ENCODE measurements at regions not wholly inside any gene's neighbourhood (a gene's known extent, or its start where the extent isn't known, plus 50 kb on each side); places are given as distances from the start of the nearest gene placed in this dataset.

DNA sequence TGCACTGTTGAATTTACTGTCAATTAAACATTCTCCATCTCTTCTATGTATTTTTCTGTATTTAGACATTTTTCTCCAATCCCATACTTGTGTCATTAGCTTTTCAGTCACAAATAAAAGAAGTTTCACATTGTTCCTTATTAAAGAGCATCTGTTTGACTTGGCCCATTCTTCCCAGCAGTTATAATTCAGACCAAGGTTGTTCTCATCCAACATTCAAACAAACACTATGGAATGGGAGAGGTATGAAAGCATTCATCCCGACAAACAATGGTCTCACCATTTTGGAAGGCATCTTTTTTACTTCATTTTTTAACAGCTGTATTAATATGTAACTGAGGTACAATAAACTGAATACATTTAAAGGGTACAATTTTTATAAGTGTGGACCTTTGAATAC, 208.8 kb upstream of the MAF start:
- H3K9me3 Mint-ChIP-seq = peaks cover 6% of the 10 kb centered on the region
- TF ChIP-seq, protein P1, sequence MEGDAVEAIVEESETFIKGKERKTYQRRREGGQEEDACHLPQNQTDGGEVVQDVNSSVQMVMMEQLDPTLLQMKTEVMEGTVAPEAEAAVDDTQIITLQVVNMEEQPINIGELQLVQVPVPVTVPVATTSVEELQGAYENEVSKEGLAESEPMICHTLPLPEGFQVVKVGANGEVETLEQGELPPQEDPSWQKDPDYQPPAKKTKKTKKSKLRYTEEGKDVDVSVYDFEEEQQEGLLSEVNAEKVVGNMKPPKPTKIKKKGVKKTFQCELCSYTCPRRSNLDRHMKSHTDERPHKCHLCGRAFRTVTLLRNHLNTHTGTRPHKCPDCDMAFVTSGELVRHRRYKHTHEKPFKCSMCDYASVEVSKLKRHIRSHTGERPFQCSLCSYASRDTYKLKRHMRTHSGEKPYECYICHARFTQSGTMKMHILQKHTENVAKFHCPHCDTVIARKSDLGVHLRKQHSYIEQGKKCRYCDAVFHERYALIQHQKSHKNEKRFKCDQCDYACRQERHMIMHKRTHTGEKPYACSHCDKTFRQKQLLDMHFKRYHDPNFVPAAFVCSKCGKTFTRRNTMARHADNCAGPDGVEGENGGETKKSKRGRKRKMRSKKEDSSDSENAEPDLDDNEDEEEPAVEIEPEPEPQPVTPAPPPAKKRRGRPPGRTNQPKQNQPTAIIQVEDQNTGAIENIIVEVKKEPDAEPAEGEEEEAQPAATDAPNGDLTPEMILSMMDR (IDR thresholded peaks at IDR 0.05; ENCODE audit: unreplicated experiment in 3 of 3) = no peak
- peaks cover 5% of the 10 kb centered on the region for H3K4me1 Mint-ChIP-seq
- no peaks in the 10 kb centered on the region for H3K27me3 Mint-ChIP-seq (ENCODE audit: low read depth)
- no peaks in the 10 kb centered on the region for H3K36me3 Mint-ChIP-seq (ENCODE audit: low read depth)
- no peak overlapping the region for H3K4me3 Mint-ChIP-seq
- no peak overlapping the region for H3K27ac Mint-ChIP-seq

DNA sequence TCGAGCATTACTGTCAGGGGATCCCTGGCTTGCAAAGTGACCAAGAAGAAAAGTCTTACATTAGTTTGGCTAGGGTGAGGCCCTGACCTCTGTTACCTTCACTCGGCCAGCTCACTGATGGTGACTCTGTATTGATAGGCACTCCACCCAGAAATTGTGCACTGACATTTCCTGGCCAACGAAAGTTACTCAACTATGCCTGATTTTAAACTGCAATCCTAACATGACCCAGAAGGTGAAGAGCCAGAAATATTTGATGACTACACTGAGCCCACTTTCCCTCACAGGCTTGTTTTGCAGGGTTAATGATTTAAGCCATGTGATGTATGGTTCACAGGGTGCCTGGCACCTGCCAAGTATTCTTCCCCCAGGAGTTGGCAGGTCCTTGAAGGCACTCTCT, 208.2 kb upstream of the MAF start:
- no peaks in the 10 kb centered on the region for H3K36me3 Mint-ChIP-seq (ENCODE audit: low read depth)
- peaks cover 5% of the 10 kb centered on the region for H3K4me1 Mint-ChIP-seq
- H3K27ac Mint-ChIP-seq = no peak overlapping the region
- H3K4me3 Mint-ChIP-seq = no peak overlapping the region
- no peaks in the 10 kb centered on the region for H3K27me3 Mint-ChIP-seq (ENCODE audit: low read depth)
- TF ChIP-seq, protein P1 (IDR thresholded peaks at IDR 0.05; ENCODE audit: unreplicated experiment in 3 of 3) = no peak
- peaks cover 6% of the 10 kb centered on the region for H3K9me3 Mint-ChIP-seq

DNA sequence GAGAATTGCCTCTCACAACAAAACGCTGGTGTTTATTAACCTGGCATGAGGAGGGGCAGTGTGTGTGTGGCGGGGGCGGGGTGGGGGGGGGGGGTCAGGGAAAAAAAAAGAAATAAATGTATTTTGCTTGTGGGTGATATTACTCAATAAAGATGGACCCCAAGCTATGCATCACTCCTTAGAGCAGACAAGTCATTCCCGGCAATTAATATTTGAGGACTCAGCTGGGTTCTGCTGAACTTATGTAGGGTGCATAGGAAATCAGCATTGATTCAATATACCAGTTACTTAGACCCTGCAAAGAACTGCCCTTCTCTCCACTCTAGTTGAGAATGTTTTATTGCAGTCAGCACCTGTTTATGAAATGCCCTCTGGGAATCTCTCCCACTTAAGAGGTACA, 206.2 kb upstream of the MAF start:
- H3K36me3 Mint-ChIP-seq (ENCODE audit: low read depth) = no peaks in the 10 kb centered on the region
- no peaks in the 10 kb centered on the region for H3K27me3 Mint-ChIP-seq (ENCODE audit: low read depth)
- no peak overlapping the region for H3K27ac Mint-ChIP-seq
- TF ChIP-seq, protein P1 (IDR thresholded peaks at IDR 0.05; ENCODE audit: unreplicated experiment in 3 of 3) = no peak
- H3K4me3 Mint-ChIP-seq = no peak overlapping the region
- peaks cover 6% of the 10 kb centered on the region for H3K9me3 Mint-ChIP-seq
- peaks cover 5% of the 10 kb centered on the region for H3K4me1 Mint-ChIP-seq

DNA sequence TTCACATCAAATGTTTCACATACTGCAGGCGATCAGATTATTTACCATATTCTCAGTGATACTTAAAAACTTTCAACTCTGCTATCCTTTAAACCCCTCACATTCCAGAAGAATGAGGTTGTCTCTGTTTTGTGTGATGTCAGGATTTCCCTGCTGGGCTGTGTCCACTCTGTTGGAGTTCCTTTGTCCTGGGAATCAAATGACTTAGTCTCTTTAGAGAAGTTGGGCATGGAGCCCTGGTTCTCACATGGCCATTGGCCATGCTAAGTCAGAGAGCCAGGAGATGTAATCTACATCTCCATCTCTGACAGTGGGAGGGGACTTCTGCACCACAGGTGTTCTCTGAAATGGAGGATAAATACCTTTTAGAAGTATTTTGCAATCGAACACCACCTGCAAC, 205.1 kb upstream of the MAF start:
- Mint-ChIP-seq H3K27ac (no peak overlapping the region), H3K27me3 (ENCODE audit: low read depth) (no peaks in the 10 kb centered on the region), H3K9me3 (peaks cover 6% of the 10 kb centered on the region), H3K36me3 (ENCODE audit: low read depth) (no peaks in the 10 kb centered on the region), H3K4me3 (no peak overlapping the region), H3K4me1 (peaks cover 5% of the 10 kb centered on the region)
- TF ChIP-seq, protein P1 (IDR thresholded peaks at IDR 0.05; ENCODE audit: unreplicated experiment in 3 of 3) = no peak

DNA sequence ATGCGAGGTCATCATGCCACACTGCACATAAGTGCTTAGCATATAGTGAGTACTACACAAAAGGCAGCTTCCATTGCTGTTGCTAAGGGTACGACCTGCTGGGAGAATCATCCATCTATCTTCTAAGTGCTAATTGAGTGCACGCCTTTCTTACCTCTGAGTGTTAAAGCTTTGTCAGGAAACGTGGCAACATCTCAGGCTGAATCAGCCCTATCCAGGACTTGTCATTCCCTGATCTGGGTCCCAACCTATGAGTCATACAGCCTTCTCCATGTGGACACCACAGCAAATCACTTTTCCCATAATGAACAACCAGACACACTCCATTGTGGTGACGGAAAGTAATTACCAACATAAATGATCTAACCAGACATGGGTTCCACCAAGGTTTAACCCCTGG, 201.1 kb upstream of the MAF start:
- H3K9me3 Mint-ChIP-seq = no peaks in the 10 kb centered on the region
- TF ChIP-seq, protein P1 (IDR thresholded peaks at IDR 0.05; ENCODE audit: unreplicated experiment in 3 of 3) = no peak
- peaks cover 5% of the 10 kb centered on the region for H3K4me1 Mint-ChIP-seq
- no peaks in the 10 kb centered on the region for H3K36me3 Mint-ChIP-seq (ENCODE audit: low read depth)
- no peak overlapping the region for H3K27ac Mint-ChIP-seq
- H3K27me3 Mint-ChIP-seq (ENCODE audit: low read depth) = no peaks in the 10 kb centered on the region
- H3K4me3 Mint-ChIP-seq = no peak overlapping the region

DNA sequence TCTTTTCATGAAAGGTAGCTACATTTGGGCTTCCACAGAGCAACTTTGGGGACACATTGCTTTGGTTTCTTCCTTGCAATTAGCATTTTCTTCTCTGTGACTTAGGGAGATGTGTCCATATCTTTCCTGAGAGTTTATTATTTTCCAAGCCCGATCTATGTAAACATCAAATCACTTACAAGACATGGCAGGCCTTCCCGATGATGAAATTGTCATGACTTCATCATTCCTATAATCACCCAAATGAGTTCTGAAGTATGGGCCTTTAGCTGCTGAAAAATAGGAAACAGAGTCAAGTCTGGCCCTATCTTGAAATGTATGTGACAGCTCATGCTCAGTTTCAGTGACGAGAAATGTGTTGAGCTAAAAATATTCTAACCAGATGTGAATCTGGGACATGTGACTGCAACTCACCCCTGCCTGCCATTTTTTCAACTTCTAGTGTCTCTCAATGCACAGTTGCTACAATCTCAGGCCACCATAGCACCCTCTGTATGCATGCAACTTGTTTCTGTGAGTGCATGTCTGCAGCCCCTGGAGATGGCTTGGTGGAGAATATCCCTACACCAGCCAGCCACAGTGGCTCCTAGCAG, 199.6 kb upstream of the MAF start:
- H3K4me3 Mint-ChIP-seq = no peak overlapping the region
- no peaks in the 10 kb centered on the region for H3K36me3 Mint-ChIP-seq (ENCODE audit: low read depth)
- peaks cover 3% of the 10 kb centered on the region for H3K4me1 Mint-ChIP-seq
- peaks cover under 1% of the 10 kb centered on the region for H3K27me3 Mint-ChIP-seq (ENCODE audit: low read depth)
- TF ChIP-seq, protein P1 (IDR thresholded peaks at IDR 0.05; ENCODE audit: unreplicated experiment in 3 of 3) = no peak
- H3K27ac Mint-ChIP-seq = no peak overlapping the region
- H3K9me3 Mint-ChIP-seq = no peaks in the 10 kb centered on the region

Data from nephron (organoid).